HG03575 (cell line): ENCODE measurements at regions not wholly inside any gene's neighbourhood (a gene's known extent, or its start where the extent isn't known, plus 50 kb on each side); places are given as distances from the start of the nearest gene placed in this dataset.

Experiments
- ATAC-seq: cut with Tn5 transposase; IDR thresholded peaks from one replicate; pipeline ENCODE4 v1.9.1; 2021; ENCODE audit not compliant: unreplicated experiment, insufficient number of reproducible peaks, low FRiP score; ENCODE audit errors: extremely low read depth

GRCh38 chr13:103229674-103230073 lies 163.5 kb upstream of the SLC10A2 start:
- no peak for ATAC-seq

- ATAC-seq: no peak
Observed at GRCh38 chr13:103224804-103225203, 158.6 kb upstream of the SLC10A2 start.

DNA sequence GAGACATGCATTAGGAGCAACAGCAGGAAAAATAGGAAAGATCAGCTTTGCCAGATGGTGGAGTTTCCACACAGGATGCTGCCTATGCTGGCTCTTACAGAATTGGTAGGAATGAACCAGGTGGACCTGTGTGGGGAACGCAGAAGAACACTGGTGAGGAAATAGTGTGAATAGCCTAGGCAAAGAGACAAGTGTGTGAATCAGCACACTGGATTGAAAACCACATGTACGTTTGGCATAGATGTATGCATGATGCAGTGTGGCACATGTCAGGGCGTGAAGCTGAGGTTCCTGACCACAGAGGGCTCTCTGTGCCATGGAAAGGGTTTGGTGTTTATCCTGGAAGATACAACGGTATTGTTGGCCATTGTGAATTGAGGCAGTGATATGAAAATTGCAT lies 156.5 kb upstream of the SLC10A2 start:
- no peak for ATAC-seq

- ATAC-seq: no peak
Observed at GRCh38 chr13:103218253-103218652, 152.0 kb upstream of the SLC10A2 start.

- ATAC-seq: no peak
Observed at GRCh38 chr13:103213152-103213551, 146.9 kb upstream of the SLC10A2 start.

DNA sequence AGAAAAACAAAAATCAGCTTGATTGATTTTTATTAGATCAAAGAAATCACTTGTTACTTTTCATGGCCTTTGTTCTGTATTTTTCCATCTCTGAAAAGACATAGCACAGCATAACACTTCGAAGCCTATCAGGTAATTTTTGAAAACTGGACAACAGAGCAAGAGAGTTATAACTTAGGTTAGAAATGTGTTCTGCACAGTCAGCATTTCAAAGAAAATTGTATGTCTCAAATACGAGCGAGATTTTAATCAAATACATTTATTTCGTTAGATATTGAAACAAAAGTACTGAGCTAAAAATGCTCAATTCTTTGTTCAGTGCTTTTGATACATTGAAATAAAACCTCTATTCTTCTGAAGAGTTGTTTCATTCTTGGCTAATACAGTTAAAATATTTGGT lies 144.1 kb upstream of the SLC10A2 start:
- no peak for ATAC-seq

GRCh38 chr13:103203735-103204330 lies 137.6 kb upstream of the SLC10A2 start:
- ATAC-seq: no peak

- ATAC-seq: no peak
Observed at GRCh38 chr13:103200118-103200885, 134.1 kb upstream of the SLC10A2 start.

- ATAC-seq: no peak
Observed at GRCh38 chr13:103199380-103200088, 133.3 kb upstream of the SLC10A2 start.

DNA sequence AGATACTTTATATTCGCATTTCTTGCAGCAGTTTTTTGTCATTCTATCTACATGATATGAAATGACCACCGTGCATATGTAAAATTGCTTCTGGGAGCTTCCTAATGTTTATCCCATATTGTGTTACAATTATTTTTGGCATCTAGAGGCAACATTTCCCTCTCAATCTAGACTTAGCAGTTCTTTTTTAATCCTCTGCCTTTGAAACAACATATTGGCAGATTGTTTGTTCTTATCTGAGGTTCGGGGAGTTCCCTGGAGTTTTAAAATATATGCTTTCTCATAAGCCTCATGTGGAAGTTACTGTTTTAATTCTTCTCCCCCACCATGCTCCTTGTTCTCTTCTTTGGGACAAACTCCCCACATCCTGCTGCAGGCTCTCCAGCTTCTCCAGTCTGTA lies 130.1 kb upstream of the SLC10A2 start:
- ATAC-seq: no peak

GRCh38 chr13:103195762-103196161 lies 129.5 kb upstream of the SLC10A2 start:
- no peak for ATAC-seq

DNA sequence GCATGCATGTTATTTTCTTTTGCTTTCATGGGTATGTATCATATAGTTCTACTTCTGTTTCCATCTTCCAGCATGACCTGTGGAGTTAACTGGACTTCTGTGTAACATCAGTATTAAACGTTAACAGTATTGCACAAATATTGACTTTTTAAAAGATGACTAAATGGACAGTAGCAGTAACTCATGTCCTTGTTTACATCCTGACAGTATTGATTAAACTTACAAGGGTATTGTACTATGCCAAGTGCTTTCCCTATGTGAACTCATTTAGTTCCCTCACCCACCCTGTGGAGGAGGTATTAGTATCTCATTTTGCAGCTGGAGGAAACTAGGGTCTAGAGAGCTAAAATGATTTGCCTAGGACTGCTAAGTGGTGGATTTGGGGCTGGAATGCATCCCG lies 128.7 kb upstream of the SLC10A2 start:
- ATAC-seq: no peak

- no peak for ATAC-seq
Observed at GRCh38 chr13:103192511-103193135, 126.4 kb upstream of the SLC10A2 start.

DNA sequence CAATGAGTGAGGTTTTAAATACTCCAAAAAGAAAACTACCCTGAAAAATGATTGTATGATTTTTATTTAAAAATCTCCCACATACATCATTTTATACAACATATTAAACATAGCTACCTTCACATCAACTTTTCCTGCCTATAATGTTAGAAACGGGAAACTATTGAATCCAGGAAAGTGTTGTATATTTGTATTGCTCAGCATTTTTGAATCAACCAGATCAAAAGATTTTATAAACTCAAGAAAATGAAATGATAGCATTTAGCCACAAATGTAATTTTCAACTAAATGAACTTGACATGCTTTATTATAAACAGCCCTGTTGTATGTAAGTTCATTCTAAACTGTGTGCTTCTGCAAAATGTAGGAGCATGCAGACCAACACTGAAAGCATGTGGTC lies 124.6 kb upstream of the SLC10A2 start:
- ATAC-seq: no peak

DNA sequence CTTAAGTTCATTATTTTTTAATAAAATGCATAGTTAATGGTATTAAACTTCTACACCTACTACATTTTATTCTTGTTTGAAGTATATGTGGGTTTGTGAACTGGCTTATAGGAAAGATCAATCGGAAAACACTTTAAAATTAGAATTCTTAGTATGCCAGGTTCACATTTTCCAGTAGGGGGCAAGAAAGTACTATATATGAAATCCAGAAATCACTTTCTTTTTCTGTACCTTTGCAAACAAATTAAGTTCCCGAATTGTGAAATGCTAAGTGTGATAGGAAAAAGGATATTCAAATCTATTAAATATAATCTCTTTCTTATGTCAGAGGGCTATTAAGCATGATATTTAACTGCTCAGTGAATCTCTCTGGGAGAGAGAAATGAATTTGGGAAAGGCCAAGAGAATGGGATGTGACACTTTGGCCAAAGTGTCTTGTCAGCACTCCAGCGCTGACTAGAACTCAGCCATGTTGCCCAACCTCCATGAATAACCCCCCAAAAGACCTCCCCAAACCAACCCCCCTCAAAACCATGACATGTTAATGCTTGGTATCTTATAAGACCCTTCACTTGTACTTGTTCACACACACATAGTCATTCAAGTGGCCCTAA lies 122.6 kb upstream of the SLC10A2 start:
- ATAC-seq: no peak

DNA sequence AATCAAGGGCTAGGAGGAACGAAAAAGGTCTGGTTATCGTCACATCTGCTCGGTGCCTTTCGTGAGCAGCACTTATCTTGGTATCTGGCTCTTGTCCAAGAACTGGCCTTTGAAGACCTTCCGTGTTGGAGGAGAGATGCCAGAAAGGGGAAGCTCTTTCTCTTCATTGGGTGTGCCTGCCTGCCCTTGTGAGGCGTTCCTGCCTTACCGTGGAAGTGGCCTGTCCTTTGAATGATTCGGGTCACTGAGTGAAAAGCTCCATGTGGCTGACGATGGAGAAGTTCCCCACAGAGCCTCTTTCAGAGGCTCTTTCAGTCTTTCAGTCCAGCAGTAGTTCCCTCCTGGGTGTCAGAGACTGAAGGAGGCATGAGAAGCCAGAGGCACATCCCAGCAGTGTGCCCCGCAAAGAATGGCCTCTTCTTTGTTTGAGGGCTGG lies 121.5 kb upstream of the SLC10A2 start:
- no peak for ATAC-seq

GRCh38 chr13:103184413-103184812 lies 118.2 kb upstream of the SLC10A2 start:
- ATAC-seq: no peak

- ATAC-seq: no peak
Observed at GRCh38 chr13:103178986-103179943, 113.0 kb upstream of the SLC10A2 start.
